Loucy (cell line): ENCODE measurements at regions not wholly inside any gene's neighbourhood (a gene's known extent, or its start where the extent isn't known, plus 50 kb on each side); places are given as distances from the start of the nearest gene placed in this dataset.

Experiments used
- EZH2phosphoT487 ChIP-seq: fragments of 200-600 bp; IDR thresholded peaks from 2 replicates; pipeline ENCODE4 v1.6.1; 2018; ENCODE audit warnings: antibody characterized with exemption, mild to moderate bottlenecking, moderate library complexity, borderline replicate concordance
- TF ChIP-seq, protein P1 (sequence below): fragments of 200-600 bp; sonication (generic); conservative IDR thresholded peaks from 2 replicates; pipeline ENCODE4 v1.5.1; 2014; ENCODE audit warnings: mild to moderate bottlenecking, antibody characterized with exemption, low read length

DNA sequence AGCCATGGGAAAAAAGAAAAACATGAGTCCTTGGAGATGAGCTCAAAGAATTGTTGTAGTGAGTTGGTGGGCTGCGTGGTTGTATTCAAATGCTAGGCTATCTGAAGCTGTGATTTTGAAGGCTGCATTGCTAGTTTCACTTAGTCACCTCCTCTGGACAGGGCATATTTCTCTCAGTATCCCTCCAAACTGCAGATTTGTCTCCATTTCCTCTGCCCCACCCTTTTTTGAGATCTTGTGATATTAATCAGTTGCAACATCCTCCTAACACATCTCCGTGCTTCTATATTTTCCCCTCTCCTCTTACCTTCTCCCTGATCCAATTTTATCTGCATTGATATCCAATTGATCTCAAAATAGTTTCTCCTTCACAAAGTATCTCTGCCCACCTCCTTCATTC, 1048.0 kb upstream of the WWC1 start:
- TF ChIP-seq, protein P1, sequence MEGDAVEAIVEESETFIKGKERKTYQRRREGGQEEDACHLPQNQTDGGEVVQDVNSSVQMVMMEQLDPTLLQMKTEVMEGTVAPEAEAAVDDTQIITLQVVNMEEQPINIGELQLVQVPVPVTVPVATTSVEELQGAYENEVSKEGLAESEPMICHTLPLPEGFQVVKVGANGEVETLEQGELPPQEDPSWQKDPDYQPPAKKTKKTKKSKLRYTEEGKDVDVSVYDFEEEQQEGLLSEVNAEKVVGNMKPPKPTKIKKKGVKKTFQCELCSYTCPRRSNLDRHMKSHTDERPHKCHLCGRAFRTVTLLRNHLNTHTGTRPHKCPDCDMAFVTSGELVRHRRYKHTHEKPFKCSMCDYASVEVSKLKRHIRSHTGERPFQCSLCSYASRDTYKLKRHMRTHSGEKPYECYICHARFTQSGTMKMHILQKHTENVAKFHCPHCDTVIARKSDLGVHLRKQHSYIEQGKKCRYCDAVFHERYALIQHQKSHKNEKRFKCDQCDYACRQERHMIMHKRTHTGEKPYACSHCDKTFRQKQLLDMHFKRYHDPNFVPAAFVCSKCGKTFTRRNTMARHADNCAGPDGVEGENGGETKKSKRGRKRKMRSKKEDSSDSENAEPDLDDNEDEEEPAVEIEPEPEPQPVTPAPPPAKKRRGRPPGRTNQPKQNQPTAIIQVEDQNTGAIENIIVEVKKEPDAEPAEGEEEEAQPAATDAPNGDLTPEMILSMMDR, result no peak
- TF ChIP-seq EZH2phosphoT487, result no peak
